Embryonic facial prominence (tissue), 1 donor: ENCODE measurements at regions not wholly inside any gene's neighbourhood (a gene's known extent, or its start where the extent isn't known, plus 50 kb on each side); places are given as distances from the start of the nearest gene placed in this dataset.

Experiments
- DNase-seq: peaks from one replicate; pipeline ENCODE4 v3.0.0-alpha.2; 2016; ENCODE audit errors: extremely low spot score

DNA sequence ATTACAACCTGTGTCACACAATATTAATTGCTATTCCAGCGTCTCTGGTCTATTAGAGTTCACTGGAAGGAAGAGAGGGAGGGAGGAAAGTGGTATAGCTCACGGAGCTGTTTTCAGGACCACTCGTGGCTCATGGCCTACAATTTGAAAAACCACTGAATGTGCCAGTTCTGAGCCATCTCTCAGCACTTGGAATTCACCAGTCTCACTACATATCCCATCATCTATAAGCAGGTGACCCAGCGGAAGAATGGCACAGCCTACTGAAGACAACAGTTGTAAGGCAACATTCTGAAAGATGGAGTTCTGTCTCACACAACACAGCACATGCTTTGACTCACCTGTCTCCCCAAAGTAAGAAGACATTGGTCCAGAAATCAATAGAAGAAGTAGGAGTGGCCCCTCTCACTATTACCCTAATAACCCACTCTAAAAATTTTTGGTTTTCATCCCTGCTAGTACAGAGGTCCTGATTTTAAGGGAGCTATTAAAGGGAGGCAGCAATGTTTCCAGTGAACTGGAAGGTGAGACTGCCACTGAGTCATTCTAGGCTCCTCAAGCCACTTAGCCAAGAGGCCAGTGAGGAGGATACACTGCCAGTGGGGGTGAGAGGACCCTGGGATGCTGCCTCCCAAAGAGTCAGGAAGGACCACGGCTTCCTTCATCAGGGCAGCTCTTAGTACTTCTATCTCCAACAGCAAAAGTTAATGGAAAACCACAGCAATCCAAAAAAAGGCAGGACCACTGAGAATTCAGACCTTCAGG is 50.0 kb upstream of the DOCK9 start:
- DNase-seq: no peak

DNA sequence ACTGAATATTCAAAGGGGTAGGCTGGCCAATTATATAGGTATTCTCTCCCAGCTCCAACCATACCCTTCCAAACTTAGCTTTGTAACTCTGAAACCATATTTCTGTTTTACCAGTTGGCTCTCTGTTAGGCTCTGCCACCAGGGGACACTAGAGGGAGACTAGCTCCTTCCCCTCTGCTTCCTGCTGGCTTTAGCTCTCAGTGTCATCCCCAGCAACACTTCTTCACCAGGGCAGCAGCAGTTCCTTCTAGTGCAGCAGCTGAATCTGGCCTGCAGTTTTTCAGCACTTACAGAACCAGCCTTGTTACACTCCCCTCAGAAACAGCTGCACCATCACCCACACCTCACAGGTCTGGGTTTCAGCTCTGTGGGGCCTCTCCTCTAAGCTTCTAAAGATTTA is 51.0 kb upstream of the DOCK9 start:
- no peak for DNase-seq

DNA sequence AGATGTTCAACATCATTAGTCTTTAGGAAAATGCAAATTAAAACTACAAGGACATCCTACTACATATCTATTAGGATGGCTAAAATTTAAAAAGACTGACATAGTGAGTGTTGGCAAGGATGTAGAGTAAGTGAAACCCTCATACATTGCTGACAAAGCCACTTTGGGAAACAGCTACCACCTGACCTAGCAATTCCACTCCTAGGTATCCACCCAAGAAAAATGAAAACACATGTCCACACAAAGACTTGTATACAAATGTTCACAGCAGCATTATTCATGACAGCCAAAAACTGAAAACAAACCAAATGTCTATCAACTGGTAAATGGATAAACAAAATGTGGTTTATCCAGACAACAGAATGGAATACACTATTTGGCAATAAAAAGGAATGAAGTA is 51.7 kb upstream of the DOCK9 start:
- no peak for DNase-seq

DNA sequence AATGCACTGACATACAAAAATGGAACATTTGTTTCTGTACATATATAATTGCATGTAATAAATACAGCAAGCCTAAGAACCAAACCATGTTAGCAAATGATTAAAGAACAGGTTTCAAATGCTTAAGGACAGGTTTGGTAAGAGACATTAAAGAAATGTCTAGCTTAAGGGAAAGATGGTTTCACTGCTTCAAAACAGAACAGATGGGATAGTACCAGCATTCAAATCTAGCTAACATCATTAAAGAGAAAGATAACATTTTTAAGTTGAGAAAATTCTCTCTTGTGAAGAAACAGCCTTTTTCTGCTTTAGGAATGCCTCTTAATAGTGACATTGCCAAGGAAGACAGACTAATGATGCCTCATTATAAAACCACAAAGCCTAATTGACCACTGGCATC is 52.5 kb upstream of the DOCK9 start:
- no peak for DNase-seq

DNA sequence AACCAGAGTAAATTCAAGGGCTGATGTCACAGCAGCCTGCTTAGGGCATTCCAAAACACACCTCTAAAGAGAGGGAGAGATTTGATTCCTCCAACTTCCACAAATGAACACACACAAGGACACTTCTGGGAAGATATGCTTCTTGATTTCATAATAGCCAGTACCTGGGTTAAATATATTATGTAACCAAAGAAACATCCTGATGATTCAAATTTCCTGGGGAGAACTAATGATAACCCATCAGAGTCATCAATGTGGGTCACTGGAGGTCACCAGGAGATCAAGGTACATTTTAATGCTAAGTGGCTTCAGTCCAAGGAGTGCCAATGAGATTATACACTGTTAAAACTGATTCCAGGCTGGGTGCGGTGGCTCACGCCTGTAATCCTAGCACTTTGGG is 54.0 kb upstream of the DOCK9 start:
- DNase-seq: no peak

DNA sequence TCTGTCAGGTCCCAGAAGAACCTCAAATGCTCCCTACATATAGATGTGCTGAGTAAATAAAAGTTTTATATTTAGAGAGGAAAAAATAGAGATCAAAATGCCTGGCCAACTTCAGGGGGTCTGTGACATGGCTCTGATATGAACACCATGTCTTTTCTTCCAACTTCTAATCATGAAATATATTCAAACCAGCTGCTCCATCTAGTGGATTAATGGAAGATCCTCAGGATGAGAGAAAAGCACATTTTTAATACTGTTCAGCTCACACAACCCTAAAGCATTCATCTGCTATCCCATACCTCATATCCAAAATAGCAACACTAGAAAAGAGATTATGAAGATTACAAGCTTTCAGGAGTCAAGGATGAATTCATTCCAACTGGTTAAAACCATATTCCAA is 56.0 kb upstream of the DOCK9 start:
- peak; percentile 37 for DNase-seq

DNA sequence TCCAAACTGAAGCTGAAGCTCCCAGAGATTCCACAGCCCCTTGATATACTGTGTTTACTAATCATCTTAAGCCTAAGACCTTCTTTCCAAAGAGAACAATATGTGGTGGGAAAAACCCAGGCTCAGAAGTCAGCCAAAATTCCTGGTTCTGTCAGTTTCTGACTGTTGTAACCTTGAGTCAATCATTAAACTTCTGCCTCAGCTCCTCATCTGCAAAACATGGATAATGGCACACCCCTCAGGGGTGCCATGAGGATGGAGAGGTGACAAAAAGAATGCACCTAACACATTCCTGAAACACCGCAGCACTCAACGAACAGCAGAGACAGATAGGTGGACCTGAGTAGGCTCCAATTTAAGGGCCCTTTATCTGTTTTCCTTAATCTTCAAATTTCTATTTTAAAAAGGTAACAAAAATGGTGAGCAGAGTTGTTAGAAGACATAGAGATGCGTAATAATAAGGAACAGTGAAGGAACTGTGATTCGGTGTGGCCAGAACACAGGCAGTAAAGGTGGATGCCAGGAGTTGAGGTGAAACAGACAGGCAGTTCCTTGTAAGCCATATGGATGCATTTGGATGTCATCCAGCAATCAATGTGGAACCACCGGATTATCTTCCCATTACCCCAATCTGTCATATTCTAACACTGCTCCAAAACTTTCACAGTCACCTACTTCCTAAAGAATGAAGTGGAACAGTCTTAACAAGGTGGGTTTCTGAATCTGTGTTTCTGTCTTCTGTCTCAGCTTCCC is 56.6 kb upstream of the DOCK9 start:
- DNase-seq: no peak

DNA sequence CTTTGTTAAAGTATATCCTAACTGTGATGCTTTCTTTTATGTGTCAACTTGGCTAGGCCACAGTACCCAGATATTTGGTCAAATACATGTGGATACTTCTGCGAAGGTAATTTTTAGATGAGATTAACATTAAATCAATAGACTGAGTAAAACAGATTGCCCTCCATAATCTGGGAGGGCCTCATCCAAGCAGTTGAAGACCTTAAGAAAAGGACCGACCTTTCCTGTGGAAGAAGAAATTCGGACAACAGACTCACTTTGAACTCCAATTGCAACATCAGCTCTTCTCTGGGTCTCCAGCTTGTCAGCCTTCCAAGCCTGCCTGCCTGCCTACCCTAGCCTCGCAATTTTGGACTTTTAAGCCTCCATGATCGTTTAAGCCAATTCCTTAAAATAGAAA is 57.9 kb upstream of the DOCK9 start:
- DNase-seq: no peak

DNA sequence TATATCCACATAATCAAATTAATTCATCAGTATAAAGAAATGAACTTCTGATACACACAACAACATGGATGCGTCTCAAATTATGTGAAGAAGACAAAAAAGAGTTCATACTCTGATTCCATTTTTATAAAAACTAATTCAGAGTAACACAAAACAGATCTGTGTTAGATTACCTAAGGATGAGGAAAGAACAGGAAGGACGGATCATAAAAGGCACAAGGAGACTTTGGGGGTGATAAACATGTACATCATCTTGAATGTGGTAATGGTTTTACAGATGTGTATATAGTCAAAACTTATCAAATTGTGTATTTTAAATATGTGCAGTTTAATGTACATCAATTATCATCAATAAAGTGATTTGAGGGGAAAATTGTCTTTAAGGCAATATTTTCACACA is 59.9 kb upstream of the DOCK9 start:
- no peak for DNase-seq

DNA sequence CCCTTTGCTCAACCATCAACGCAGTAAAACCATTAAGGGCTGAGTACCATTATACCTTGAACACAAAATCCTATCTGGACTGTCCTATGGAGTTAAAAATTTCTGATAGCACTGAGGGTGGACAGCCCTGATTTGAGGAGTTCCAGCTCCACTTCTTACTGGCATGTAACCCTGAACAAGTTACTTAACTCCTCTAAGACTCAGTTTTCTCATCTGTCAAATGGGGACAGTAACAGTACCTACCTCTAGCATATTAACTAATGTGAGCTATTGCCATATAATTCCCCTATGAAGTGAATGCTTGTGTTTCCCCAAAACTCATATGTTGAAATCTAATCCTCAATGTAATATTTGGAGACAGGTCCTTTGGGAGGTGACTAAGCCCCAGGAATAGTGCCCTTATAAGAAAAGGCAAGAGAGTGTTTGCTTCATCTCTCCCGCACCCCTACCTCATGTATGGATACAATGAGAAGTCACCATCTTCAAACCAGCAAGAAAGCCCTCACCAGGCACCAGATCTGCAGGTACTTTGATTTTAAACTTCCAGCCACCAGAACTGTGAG is 61.9 kb upstream of the DOCK9 start:
- DNase-seq: no peak

DNA sequence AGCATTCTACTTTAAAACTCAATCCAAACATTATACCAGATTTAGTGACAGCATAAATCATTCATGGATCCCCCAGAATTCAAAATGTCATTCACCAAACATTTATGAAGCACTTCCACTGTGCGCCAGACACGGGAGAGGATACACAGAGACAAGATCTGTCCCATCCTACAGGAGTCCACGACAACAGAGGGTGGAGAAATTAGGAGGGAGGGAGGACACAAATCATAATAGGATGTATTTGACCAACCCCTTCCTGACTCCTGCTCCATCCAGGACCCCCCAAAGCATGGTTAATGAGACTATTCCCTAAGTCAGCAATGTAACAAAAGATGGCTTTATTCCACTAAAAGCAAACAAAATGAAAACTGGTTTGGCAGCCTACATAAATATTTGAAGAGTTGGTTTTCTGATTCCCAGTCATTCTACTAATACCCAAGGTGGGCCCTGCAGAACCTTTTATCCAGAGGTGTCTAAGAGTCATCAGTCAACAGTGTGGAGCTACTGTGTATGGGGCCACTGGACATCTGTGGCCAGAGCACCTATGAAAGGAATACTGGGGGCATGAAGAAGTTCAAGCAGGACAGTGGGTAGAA is 62.8 kb upstream of the DOCK9 start:
- DNase-seq: no peak

DNA sequence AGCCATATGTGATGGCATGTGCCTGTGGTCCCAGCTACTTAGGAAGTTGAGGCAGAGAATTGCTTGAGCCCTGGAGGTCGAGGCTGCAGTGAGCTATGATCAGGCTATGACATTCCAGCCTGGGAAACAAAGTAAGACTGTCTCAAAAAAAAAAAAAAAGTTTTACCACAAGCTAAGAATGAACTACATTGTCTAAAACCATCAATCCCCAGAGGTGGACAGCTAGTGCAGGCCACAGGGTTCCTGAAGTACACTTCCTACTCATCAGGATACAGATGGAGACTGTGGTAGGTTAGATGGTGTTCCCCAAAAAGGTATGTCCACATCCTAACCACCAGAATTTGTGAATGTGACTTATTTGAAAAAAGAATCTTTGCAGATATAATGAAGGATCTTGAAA is 63.5 kb upstream of the DOCK9 start:
- DNase-seq: no peak

DNA sequence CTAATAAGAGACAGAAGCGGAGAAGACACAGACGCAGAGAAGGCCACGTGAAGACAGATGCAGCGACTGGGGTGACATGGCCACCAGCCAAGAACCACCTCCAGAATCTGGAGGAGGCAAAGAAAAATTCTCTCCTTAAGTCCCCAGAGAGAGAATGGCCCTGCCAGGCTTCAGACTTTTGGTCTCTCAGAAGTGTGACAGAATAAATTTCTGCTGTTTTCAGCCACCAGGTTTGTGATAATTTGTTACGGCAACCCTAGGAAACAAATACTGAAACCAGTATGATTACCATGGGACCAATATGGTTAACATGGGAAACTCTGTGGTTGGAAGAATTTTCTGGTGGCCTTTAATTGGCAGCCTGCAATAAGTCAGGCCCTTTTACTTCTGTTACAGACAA is 63.9 kb upstream of the DOCK9 start:
- DNase-seq: no peak

DNA sequence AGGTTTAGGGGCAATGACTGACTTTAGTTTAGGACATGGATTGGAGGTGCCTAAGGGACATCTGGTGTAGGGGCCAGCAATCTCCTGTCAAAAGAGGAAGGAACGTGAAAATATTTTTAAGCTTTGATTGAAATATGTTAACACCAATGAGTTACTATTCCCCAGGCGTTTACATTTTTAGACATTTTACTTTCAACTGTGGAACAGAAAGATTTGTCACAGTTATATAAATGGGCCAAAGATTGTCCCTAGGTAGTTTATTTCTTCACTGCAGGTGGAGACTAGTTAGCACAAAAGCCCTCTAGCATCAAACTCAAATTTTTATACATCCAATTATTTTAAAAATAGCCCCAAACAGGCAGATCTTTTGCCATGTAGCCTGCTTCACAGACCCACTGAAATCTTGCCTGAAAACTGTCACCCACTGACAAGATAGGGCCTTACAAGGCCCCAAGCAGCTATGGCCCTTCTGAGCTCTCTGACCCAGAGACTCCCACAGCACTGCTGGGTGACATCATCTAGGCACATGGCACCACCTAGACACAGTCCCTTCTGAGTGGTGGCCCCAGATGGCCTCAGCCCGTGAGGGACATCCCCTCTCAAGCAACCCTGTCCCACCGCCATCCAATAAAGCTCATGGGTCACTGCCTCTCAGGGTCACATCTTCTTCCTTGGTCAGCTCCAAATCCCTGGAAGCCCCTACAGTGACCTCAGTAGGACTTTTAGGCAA is 64.8 kb upstream of the DOCK9 start:
- no peak for DNase-seq

DNA sequence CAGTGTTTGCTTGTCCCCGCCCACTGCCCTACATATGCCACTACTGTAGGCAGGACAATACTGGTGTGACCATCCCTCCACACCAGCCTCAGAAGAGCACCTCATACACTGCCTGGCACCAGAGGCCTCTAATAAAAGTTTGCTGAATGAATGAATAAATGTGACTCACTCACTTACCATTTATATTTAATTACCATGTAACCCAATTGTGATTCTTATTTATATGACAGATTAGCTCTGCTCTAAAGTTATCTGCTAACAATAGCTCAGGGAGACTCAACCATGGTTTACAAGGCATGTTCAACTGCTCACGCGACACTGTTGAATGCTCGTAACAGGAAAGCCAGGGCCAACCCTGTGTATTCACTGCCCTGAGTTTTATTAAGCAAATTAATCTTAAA is 66.0 kb upstream of the DOCK9 start:
- DNase-seq: no peak

DNA sequence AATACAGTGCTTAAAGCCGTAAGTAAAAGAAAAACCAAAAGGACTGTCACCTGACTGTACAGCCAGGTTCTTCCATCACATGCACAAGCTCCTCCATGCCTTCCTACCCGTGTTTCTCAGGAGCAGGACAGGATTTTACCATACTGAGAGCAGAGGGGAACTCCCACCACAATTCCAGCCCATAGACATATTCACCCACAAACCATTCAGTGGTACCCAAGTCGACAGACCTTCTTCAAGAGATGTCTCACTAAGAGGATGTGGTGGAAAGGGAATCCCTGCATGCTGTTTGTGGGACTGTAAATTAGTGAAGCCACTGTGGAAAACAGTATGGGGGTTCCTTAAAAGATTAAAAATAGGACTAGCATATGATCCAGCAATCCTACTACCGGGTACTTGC is 66.9 kb upstream of the DOCK9 start:
- DNase-seq: no peak

DNA sequence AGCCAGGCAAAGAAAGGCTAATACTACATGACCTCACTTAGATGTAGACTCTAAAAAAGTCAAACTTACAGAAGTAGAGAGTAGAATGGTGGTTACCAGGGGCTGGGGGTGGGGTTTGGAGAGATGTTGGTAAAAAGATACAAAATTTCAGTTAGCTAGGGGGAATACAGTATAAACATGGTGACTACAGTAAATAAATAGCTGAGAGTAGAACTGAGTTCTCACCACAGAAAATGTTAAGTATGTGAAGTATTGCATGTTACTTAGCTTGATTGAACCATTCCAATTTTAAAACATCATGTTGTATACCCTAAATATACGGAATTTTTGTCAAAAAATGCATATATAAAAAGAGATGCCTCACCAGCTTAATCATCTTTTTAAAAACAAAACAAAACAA is 67.5 kb upstream of the DOCK9 start:
- no peak for DNase-seq

DNA sequence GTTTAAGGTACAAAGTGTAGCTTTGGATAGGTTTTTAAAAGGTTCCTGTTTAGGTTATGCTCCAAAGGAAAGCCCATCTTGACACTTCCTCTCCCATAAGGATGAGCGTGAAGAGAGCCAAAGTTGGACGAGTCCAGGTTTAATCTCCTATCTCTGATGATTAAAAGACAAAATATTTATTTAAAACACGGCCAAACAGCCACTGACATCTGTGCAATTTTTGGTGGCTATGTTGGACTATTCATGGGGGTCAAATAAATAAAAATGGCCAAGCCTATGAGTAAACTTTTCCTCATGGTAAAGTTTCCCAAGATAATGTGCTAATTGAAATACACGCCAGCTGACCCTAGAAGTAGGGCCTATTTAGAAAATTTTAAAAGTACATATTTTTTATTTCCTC is 69.0 kb upstream of the DOCK9 start:
- no peak for DNase-seq

DNA sequence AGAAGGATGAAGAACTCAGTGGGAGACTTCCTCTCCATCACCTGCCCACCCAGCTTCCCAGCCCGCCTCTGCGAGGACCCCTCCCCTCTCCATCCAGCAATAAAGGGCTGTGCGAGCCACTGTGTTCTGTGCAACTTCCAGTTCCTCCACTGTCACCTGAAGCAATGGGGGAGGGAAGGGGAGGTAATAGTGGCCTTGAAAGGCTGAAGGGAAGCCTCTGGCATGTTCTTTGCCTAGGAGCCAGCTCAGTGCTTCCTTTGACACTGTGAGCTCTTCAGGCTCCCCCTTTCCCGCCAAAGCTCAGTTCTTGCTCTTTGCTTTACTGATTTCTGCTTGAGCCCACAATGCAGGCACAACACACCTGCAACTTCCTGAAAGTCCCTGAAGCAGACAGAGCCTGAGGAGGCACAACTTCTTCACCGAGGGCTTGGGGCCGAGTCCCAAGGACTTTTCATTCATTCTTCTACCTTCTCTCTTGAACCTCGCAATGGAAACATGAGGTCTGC is 73.2 kb upstream of the DOCK9 start:
- no peak for DNase-seq

DNA sequence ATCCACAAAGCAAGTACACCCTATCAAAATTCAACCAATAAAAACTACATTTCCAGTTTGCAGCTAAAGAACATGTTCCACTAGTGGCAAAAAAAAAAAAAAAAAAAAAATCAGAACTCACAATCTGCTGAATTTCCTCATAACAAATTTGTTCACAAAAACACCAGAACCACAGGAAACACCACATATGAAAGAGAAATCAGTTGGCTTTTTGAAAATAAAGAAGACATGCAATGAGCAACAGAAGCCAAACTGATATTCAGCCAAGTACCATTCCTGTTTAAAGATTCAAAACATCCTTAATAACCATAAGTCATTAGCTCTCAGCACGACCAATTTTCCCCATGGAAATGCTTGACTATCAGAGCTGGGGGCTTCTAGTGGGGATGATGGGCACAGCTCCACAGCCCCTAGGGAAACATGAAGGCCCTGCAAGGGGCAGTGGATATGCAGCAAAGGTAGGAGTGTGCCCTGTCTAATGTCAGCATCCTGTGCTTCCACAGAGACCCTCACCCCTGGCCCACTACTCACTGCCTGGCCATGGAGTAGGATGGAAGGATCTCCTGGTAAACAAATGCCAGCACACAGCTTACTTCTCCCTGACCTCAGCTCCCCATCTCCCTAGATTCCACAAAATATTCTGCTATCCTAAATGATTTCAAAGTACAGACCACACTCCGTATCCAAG is 74.0 kb upstream of the DOCK9 start:
- DNase-seq: no peak

DNA sequence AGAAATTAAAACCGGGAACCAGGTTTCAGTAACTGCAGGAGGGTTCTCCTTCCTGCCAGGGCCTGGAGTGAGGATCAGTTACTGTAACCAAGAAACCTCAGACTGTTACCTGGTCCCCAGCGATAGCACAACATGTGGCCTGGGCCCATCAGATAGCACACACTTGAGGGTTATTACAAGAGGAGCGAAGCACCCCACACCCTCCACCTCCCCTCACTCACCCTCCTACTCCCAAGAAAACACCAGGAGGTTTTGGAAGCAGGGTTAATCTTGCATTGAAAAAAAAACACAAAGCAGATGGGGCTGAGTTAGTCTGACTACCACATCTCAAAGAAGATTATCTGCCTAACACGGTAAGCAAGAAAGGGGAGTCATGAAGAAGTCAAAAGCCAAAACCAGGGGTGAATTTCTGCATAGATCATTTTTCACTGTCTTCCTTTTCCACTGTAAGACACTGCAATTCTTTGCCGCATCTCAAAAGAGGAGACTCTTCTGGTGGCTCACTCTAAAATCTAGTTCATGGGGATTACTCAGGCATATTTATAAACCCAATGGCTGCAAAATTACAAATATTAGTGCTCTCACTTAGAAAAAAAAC is 75.9 kb upstream of the DOCK9 start:
- DNase-seq: no peak
